HG03135 (cell line): ENCODE measurements at regions not wholly inside any gene's neighbourhood (a gene's known extent, or its start where the extent isn't known, plus 50 kb on each side); places are given as distances from the start of the nearest gene placed in this dataset.
"Not testable (repeated sequence)": the region's sequence is repeated elsewhere in the genome, so short reads cannot be mapped to it uniquely, and the experiment has no call there.

Experiments
- ATAC-seq: cut with Tn5 transposase; IDR thresholded peaks from one replicate; pipeline ENCODE4 v1.9.1; 2021; ENCODE audit warnings: mild to moderate bottlenecking, moderate library complexity; ENCODE audit not compliant: unreplicated experiment

DNA sequence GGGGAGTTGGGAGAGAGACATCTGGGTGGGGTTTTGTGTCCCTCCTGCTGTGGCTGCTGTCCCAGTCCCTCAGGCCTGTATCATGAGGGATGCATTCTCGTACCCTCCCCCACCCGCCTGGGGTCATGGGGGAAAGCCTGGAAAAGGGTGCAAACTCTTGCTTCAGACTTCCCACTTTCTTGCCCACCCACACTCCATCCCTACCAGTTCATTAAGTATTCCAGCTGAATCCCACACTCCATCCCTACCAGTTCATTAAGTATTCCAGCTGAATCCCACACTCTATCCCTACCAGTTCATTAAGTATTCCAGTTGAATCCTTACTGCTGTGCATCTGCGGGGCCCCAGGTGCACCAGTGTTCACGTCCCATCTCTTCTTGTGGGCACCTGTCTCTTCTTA lies 116.3 kb downstream of the ACAA2 start:
- no peak for ATAC-seq

DNA sequence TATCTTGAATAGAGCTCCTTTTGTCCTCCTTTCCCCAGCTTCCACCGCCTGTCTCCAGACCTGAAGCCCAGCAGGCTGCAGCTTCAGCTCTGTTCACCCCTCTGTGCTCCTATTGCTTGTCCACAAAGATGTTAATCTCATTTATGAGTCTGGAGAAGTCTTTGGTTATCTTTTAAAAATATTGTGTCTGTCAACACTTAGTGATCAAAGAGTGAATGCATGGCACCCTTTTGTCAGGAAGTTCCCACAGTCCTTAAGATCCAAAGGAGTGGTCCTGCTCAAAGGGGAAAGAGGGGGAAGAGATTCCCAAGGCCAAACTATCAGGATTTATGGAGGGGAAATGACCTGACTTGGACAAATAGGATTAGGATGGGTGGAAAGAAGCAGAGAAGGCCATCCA lies 118.9 kb downstream of the ACAA2 start:
- ATAC-seq, result no peak

DNA sequence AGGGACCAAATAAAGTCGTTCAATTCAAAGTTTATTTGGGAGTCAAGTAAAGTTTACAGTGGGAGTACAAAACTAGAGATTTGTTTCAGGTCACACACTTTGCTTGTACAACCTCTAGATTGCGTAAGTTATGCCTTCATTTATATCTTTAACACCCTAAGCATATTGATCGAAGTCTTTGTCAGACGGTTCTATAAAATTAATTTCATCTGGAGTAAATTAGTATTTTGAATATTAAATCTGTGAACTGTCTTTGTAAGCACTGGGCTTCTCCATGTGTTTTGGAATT lies 119.7 kb downstream of the ACAA2 start:
- no peak for ATAC-seq

DNA sequence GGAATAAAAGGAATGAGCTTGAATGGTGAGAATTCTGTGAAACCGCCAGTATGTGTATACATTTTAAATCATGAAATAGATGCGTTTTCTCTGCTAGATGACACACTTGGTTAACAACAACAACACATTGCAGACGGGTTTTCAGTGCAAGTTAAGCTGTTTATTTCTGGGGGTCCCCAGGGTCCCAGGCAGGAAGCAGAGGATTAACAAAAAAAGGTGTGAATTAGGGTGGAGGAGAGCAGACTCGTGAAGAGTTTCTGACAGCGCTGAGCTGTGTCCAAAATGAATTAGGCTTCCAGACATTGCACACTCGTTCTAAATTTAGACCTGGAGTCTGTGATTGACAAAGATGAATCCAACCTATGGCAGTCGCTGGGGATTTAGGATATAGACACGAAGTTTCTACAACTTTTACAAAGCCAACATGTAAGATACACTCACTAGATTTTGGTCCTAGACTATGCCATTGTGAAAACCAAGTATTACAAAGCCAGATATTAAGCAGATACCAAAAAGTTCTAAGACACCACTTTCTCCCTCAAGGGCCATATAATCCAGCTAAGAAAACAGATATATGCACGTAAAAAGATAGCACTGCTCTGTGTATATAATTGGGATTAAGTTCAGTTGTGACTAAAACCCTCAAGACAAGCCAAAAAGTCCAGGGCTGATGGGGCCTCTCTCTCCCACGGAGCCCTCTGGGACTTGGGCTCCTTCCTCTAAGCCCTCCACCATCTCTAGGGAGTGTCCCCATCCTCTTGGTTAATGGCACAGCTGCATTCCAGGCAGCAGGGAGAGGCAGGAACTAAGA lies 120.2 kb downstream of the ACAA2 start:
- ATAC-seq, result no peak

DNA sequence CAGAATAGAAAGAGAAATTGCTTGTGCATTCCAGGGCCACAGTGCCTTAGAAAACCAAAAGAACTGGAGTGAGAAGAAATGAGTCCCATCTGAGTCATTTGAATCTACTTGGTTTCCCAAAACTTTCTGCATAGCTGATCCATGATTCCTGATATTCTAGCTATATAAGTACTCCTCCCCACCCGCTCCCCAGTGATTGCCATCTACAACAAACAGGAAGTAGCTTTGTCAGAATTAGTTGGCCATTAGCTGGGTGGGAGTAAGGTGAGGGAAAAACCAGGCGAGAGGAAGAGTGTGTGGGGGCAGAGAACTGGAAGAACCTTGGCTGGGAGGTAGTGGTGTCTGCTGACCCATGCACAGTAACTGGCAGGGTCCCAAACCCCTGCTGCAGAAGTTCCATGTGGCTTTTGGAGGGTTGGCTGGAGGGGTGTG lies 122.1 kb downstream of the ACAA2 start:
- no peak for ATAC-seq

DNA sequence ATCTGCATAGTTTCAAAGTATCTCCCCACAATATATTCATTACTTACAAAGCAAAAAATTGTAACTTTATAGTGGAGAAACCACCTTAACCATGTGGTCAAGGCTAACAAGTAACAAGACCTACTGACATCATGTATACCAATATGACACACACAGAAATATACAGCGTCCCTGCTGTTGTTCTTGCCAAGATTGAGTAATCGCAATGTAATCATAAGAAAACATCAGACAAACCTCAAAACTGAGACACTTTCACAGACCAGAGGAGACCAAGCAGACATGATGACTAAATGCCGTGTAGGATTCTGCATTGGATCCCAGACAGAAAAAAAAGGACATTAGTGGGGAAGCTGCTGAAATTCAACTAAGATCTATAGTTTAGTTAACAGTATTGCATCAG lies 123.0 kb downstream of the ACAA2 start:
- no peak for ATAC-seq

DNA sequence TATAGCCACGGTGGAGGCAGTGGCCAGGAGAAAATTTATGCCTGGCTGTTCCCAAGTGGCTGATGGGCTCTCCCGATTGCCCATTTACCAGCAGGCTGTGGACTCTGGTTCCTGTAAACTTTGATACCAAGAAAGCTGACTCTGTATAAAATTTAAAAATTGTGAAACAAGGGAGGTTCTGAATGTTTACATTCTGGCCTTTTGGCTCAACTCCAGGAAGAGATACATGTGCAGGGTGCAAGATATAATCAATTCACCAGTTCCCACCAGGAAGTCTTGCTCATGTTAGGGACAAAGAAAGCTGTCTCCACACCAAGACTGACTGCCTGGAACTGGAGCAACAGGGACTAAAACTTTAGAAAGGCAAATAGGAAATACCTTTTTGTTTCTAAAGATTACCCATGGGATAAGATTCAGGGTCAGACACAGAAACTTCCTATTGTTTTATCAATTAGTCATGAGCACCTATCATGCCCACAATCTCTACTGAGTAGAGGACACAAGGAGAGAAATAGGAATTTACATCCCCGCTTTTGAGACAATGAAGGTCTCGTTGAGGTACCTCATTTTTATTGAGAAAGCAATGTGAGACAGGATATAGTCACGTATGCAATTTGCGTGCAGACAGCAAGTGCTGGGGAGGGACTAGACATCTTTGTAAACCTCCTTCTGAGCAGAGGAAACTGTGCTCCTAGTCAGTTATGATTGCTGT lies 123.5 kb downstream of the LIPG start:
- ATAC-seq, result no peak

DNA sequence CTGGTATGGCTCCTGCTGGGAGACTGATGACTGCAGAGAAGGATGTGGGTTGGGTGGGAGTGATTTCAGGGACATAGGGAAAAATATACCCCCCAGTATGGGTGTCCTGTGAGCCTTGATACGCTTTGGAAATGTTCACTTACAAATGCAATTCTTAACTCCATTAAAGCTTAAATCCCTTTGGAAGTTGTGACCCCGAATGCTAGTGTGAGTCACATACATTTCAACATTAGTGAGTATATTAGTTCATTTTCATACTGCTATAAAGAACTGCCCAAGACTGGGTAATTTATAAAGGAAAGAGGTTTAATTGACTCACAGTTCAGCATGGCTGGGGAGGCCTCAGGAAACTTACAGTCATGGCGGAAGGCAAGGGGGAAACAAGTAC lies 120.9 kb downstream of the LIPG start:
- ATAC-seq, result not testable (repeated sequence)

DNA sequence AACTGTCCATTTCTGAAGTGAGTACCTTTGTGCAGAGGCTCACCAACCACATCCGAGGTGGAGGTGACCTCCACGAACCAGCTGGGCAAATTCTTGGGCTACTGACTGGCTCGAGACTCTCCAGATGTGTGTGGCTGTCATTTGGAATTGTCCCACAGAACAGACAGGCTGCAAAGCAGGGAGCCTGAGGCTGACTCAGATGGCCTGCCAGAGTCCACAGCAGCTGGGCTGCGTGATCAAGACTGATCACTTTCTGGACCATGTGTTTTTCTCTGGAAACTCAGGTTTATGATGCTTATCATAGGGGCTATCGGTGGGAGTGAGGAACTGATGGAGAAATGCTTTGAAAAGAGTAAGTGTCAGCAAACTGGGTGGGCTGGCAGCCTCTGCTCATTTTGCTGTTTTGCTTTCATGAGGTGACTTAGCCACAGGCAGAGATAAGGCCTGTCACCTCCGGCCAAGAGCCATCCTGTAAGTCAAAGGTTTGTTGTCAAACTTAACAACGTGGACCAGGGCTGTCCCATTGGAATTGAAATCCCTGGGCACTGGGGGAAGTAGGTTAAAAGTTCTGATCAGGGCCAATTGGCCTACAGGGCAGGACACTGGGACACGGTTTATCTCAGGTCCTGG lies 120.4 kb downstream of the LIPG start:
- no peak for ATAC-seq

DNA sequence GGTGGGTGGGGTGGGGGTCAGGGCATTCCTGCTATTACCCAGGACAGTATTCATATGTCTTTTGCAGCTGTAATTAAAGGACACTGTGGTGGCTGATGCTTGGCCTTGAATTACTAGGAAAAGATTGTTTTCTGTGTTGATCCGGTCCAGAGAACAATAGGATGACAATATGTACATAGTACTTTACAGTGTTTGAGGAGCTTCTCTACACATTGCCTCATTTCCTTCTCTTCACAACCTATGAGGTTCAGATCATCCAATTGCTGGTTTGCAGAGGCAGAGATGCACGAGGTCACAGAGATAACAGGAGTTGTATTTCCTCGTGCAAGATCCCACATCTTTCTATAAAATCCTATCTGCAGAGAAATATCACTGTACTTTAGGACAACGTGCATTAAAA lies 119.5 kb downstream of the LIPG start:
- no peak for ATAC-seq

DNA sequence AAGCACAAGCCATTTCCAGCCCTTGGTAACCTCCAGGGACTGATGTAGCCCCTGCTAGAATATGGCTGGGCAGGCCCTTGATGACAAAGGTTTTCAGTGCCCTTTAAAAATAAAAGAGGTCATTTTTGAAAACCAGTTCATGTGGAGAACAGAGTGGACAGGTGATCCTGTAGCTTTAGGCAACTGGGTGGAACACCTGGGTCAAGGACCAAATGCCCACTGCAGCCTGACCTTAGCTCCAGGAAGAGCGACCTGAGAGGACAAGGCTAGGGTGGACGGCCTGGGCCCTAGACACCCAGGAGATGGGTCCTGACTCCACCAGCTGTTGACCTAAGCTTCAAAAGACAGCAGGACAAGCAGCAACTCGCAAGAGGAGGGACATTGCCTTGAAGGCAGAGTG lies 116.6 kb downstream of the LIPG start:
- ATAC-seq, result peak; percentile 11

DNA sequence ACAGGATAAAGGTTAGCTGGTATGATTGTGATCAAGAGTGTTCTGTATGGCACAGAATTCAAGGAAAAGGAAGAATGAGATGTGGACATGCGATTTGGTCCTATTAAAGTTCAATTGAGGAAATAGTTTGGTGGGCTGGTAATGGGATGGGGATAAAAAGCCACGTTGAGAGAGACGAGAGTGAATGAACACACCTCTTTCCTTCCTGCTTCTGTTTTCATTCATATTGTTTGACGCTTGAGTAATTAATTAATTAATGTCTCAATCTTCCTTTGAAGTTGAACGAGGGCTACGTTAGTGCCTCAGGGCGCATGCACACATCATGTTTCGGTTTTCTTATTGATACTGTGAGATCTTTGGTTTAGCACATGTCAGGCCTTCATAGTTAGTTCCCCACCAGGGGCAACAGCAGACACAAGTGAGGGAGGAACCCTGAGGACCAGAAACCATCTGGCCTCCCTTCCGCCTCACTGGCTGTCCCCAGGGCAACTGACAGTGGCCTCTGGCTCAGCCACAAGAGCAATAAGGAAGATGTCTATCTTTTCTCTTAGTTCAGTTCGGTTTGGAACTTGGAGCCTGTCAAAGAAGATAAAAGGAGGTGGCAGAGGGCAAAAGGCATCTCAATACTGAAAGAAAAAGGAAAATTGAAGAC lies 116.0 kb downstream of the LIPG start:
- peak; percentile 52 for ATAC-seq

DNA sequence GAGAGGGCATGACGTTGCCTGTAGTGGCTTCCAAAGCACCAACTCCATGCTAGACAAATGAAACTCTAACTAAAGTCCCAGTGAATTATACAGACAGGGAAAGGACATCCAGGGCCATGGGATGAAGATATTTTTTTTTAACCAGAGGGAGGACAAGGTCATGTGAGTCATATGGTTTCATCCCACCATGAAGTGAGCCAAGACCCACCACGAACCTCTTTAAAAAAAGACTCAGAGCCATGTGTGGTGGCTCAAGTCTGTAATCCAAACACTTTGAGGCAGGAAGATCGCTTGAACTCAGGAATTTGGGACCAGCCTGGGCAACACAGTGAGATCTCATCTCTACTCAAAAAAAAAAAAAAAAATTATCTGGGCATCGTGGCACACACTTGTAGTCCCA lies 115.2 kb downstream of the LIPG start:
- no peak for ATAC-seq

DNA sequence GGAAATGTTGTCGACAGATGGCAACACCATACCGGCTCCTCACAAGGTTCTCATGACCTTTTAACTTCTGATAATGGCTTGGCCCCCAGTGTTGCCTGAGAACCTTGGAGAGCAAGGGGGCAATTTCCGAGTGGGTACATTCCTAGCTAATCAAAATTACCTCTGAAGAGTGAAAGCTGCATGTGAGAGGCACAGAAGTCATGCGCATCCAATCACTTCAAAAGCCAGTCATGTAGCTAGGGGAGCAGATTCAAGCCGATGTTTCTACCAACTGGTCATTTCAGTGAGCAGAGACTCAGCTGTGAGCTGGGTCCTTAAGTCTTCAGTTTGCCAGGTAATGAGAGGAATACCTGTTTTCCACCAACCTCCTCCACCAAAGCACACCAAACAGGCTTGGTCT lies 111.4 kb downstream of the LIPG start:
- ATAC-seq, result no peak

DNA sequence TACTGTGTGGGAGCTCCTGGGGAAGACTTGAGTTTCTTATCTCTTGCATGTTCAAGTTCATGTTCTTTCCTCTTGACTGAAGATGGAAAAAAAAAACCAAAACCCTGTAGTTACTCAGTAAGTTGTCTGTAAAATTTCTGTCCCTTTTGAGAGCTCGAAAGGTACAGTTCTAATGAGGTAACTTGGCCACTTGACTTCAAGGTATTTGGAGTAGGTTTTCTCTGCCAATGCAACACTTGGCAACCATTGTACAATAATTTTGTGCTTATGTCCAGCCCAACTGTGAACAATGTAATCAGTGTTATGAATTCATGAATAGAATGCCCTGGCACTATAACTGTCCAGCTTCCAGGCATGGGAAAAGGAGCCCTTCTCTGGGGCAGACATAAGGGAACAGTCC lies 111.0 kb downstream of the LIPG start:
- no peak for ATAC-seq

DNA sequence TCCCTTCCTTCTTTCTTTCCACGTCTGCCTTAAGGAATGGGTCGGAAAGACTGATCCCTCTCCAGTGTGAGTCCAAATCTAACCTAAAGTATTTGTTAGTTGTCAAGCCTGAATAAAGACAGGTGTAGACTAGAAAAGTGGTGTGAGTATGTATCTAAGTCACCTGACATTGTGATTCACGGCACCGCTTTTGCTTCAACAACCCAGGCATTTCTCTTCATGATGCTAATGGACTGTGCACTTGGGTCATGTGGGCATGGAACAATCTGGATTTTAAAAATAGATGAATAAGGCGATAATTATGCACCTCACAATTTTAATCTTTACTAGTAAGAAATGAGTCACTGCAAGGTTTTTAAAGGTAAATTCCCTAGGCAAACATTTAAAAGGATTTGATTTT lies 107.5 kb downstream of the LIPG start:
- ATAC-seq, result no peak

DNA sequence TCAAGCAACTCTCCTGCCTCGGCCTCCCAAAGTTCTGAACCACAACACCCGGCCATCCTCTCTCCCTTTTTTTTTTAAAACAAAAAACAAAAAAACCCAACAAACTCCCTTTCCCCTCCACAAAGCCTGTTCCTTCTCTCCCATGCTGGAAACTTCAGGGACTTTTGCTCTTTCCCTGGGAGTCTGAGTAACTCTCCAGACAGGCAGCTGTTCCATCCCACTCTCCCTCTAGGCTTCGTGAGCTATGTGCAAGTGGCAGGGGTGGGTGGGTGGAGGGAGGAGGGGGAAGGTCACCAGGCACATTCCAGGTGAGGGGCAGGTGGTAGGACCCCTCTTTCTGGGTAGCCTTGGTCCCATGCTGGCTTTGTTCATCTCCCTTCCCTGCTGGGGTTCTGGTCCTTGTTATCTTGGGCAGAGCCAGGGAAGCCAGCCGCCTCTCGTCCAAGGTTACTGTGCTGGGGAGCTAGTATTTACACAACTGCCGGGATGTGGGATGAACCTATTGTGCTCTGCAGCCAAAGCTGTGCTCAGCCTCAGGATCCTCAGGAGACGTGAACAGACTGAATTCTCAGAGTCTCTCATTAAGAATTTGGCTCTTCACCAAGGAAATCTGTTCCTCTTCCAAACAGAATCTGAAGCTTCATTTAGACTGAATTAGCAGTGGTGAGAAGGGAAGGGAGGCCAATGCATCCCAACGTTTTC lies 106.9 kb downstream of the LIPG start:
- ATAC-seq, result no peak

DNA sequence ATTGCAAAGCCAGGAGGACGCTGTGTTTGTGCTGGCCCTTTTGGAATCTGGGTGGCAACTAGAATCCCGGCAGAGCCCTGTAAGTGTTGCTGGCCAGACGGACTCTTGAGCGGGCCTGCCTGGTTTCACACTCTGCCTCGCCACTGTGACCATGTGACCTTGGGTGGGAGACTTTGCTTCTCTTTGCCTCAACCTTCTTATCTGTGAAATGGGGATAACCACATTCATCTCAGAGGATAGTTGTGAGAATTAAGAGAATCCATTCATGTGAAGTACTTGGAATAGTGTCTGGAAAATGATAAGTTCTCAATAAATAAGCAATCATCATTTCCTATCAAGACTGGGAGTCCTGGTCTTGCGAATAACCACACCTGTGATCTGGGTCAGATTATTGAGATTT lies 105.6 kb downstream of the LIPG start:
- no peak for ATAC-seq

DNA sequence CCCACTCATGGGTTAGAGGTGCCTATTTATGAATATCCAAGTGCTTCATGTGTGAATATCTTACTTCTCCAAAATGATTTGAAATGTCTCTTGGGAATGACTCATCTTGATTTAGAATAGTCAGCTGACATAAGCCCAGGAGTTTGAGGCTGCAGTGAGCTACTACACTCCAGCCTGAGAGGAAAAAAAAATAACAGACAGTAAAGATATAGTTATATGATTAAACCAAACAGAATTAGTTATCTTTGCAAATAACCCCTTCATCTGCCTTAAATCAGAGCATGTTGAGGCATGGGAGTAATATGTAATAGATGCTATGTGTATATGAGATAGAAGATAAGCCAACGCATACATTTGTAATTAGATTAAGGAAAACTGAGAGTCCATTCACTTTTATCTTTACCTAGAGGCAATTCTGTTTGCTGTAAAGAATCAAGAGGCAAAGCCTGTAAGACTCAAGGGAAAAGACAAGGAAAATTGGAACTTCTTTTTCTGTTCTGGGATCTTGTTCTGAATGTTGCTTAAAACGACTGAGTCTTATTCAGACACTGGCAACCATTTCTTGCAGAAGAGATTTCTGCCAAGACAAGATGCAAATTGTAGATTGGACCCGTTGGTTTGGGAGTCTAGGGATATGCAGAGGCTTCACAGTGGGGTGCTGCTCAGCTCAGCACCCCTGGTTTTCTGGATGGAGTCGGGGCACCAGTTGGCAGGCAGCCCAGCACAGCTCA lies 104.4 kb downstream of the LIPG start:
- no peak for ATAC-seq
